OCI-LY1 (cell line): ENCODE measurements at regions not wholly inside any gene's neighbourhood (a gene's known extent, or its start where the extent isn't known, plus 50 kb on each side); places are given as distances from the start of the nearest gene placed in this dataset.

Experiments used
- H2AFZ ChIP-seq: fragments of 200-600 bp; sonication (generic), shearing (Covaris generic); 2 replicates; pipeline ENCODE4 v1.6.0; 2014; ENCODE audit warnings: antibody characterized with exemption, mild to moderate bottlenecking, low read length
- H3F3A ChIP-seq: fragments of 200-600 bp; sonication (generic), shearing (Covaris generic); 2 replicates; pipeline ENCODE4 v1.6.0; 2014; ENCODE audit warnings: mild to moderate bottlenecking, antibody characterized with exemption, low read length, moderate library complexity; ENCODE audit not compliant: insufficient read depth
- H3K27ac ChIP-seq: fragments of 200-600 bp; sonication (generic); 2 replicates; pipeline ENCODE4 v1.5.1; 2014; ENCODE audit warnings: low read length, mixed run types, mild to moderate bottlenecking, low read depth; ENCODE audit not compliant: poor library complexity, severe bottlenecking
- H3K27me3 ChIP-seq: fragments of 200-600 bp; sonication (generic); 2 replicates; pipeline ENCODE4 v1.6.0; 2014; ENCODE audit warnings: antibody characterized with exemption, mild to moderate bottlenecking, low read length, moderate library complexity; ENCODE audit not compliant: insufficient read depth
- H3K36me3 ChIP-seq: fragments of 200-600 bp; sonication (generic); 2 replicates; pipeline ENCODE4 v1.6.1; 2014; ENCODE audit warnings: mild to moderate bottlenecking, antibody characterized with exemption, low read length, moderate library complexity, mixed read lengths; ENCODE audit not compliant: insufficient read depth
- H3K4me1 ChIP-seq: fragments of 200-600 bp; sonication (generic); 2 replicates; pipeline ENCODE4 v1.5.1; 2014; ENCODE audit warnings: mild to moderate bottlenecking, low read length, moderate library complexity; ENCODE audit not compliant: insufficient read depth, severe bottlenecking
- H3K4me2 ChIP-seq: fragments of 200-600 bp; sonication (generic), shearing (Covaris generic); 2 replicates; pipeline ENCODE4 v1.6.1; 2014; ENCODE audit warnings: low read length
- H3K4me3 ChIP-seq: fragments of 200-600 bp; sonication (generic); 2 replicates; pipeline ENCODE4 v1.5.1; 2014; ENCODE audit warnings: low read length, low read depth, mild to moderate bottlenecking, mixed read lengths; ENCODE audit not compliant: poor library complexity, severe bottlenecking
- H3K79me2 ChIP-seq: fragments of 200-600 bp; shearing (Covaris generic); 2 replicates; pipeline ENCODE4 v1.6.1; 2016; ENCODE audit warnings: mixed run types, low read length, mixed read lengths; ENCODE audit not compliant: insufficient read depth
- H3K9ac ChIP-seq: fragments of 200-600 bp; sonication (generic), shearing (Covaris generic); 2 replicates; pipeline ENCODE4 v1.6.1; 2014; ENCODE audit warnings: mild to moderate bottlenecking, low read length, mixed read lengths
- H3K9me2 ChIP-seq: fragments of 200-600 bp; sonication (generic), shearing (Covaris generic); 2 replicates; pipeline ENCODE4 v1.6.1; 2014; ENCODE audit warnings: low read depth, mild to moderate bottlenecking, low read length, mixed read lengths
- H3K9me3 ChIP-seq: fragments of 200-600 bp; shearing (Covaris generic); 2 replicates; pipeline ENCODE4 v1.6.1; 2014; ENCODE audit warnings: low read length, mixed read lengths
- H4K20me1 ChIP-seq: fragments of 200-600 bp; sonication (generic), shearing (Covaris generic); 2 replicates; pipeline ENCODE4 v1.6.0; 2016; ENCODE audit warnings: mild to moderate bottlenecking, low read length; ENCODE audit not compliant: insufficient read depth
- EZH2 ChIP-seq: fragments of 200-600 bp; sonication (generic), shearing (Covaris generic); IDR thresholded peaks from 2 replicates; pipeline ENCODE4 v1.8.0; 2017; ENCODE audit warnings: borderline replicate concordance, mixed run types, mild to moderate bottlenecking, antibody characterized with exemption, low read length, moderate library complexity, mixed read lengths
- TF ChIP-seq, protein P1 (sequence below): fragments of 200-600 bp; sonication (generic), shearing (Covaris generic); IDR thresholded peaks from 2 replicates; pipeline ENCODE4 v1.5.1; 2017; ENCODE audit warnings: mild to moderate bottlenecking, antibody characterized with exemption, low read length, moderate library complexity, mixed read lengths

DNA sequence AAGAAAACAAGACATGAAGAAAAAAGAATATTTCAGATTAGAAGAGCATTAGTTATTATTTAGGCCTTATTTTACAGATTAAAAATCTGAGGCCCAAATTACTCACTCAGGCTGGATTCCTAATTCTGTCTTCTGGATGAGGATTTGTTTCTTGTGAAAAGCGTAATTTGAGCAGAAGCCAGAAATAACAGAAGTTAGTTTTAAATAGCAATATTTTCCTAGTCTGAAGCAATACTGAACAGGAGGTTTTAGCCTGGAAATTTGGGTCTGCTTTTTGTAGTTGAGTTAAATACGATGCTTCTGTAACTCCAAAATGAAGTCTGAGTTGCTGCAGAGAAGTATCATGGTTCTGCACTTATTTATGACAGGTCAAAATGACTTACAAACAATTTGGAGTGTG is 124.9 kb downstream of the RTL3 start:
- no peaks in the 10 kb centered on the region for H3K79me2 ChIP-seq
- no peaks in the 10 kb centered on the region for H3K4me1 ChIP-seq
- no peaks in the 10 kb centered on the region for H4K20me1 ChIP-seq
- H3K4me3 ChIP-seq, result no peak overlapping the region
- no peak for TF ChIP-seq EZH2
- TF ChIP-seq, protein P1, sequence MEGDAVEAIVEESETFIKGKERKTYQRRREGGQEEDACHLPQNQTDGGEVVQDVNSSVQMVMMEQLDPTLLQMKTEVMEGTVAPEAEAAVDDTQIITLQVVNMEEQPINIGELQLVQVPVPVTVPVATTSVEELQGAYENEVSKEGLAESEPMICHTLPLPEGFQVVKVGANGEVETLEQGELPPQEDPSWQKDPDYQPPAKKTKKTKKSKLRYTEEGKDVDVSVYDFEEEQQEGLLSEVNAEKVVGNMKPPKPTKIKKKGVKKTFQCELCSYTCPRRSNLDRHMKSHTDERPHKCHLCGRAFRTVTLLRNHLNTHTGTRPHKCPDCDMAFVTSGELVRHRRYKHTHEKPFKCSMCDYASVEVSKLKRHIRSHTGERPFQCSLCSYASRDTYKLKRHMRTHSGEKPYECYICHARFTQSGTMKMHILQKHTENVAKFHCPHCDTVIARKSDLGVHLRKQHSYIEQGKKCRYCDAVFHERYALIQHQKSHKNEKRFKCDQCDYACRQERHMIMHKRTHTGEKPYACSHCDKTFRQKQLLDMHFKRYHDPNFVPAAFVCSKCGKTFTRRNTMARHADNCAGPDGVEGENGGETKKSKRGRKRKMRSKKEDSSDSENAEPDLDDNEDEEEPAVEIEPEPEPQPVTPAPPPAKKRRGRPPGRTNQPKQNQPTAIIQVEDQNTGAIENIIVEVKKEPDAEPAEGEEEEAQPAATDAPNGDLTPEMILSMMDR, result no peak
- H3F3A ChIP-seq, result no peaks in the 10 kb centered on the region
- H3K27me3 ChIP-seq, result no peaks in the 10 kb centered on the region
- no peaks in the 10 kb centered on the region for H3K9me3 ChIP-seq
- no peaks in the 10 kb centered on the region for H3K9me2 ChIP-seq
- no peaks in the 10 kb centered on the region for H3K36me3 ChIP-seq
- no peak overlapping the region for H3K9ac ChIP-seq
- no peak overlapping the region for H3K4me2 ChIP-seq
- H2AFZ ChIP-seq, result no peak overlapping the region
- H3K27ac ChIP-seq, result no peak overlapping the region

DNA sequence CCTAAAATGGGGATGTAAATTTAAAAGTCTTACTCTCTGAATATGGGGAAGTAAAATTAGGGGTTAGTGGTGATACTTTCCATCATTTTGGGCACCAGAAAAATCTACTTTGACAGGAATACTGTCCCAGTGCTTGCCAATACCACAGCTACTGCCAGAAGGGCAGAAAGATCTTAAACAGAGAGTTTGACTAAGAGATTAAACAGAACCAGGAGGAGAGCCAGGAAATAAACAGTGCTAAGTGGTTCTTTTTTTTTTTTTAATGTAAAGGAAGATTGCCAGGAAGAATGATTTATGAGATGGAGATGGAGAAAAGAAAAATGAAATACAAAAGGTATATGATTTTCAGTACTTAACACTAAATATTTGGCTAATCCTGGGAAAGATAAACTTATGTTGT is 126.8 kb downstream of the RTL3 start:
- Histone ChIP-seq H2AFZ (no peak overlapping the region), H3K9me3 (no peaks in the 10 kb centered on the region), H3K36me3 (no peaks in the 10 kb centered on the region), H3K4me3 (no peak overlapping the region), H3K9ac (no peak overlapping the region), H3K9me2 (no peaks in the 10 kb centered on the region), H3K4me1 (no peaks in the 10 kb centered on the region), H3K79me2 (no peaks in the 10 kb centered on the region), H4K20me1 (no peaks in the 10 kb centered on the region), H3K27me3 (no peaks in the 10 kb centered on the region), H3K4me2 (no peak overlapping the region), H3K27ac (no peak overlapping the region), H3F3A (no peaks in the 10 kb centered on the region)
- TF ChIP-seq, protein P1, result no peak
- TF ChIP-seq EZH2, result no peak

DNA sequence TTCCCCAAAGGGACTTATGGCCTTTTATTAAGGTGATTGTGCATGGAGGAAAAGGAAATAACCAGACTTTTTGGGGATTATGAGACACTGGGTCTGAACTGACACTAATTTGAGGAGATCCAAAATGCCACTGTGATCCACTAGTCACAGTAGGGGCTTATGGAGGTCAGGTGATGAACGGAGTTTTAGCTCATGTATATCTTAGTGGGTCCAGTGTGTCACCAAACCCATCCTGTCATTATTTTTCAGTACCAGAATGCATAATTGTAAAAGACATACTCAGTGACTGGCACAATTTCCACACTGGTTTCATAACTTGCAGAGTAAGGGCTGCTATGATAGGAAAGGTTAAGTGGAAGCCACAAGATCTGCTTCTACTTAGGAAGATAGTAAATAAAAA is 131.3 kb downstream of the RTL3 start:
- H2AFZ ChIP-seq, result no peak overlapping the region
- no peak overlapping the region for H3K9ac ChIP-seq
- no peaks in the 10 kb centered on the region for H3K9me2 ChIP-seq
- TF ChIP-seq EZH2, result no peak
- TF ChIP-seq, protein P1, result no peak
- H3K79me2 ChIP-seq, result no peaks in the 10 kb centered on the region
- H3F3A ChIP-seq, result no peaks in the 10 kb centered on the region
- H3K27me3 ChIP-seq, result no peaks in the 10 kb centered on the region
- H3K4me3 ChIP-seq, result no peak overlapping the region
- no peaks in the 10 kb centered on the region for H3K4me1 ChIP-seq
- no peak overlapping the region for H3K4me2 ChIP-seq
- H4K20me1 ChIP-seq, result no peaks in the 10 kb centered on the region
- no peaks in the 10 kb centered on the region for H3K9me3 ChIP-seq
- no peaks in the 10 kb centered on the region for H3K36me3 ChIP-seq
- H3K27ac ChIP-seq, result no peak overlapping the region
